Neural cell (in vitro differentiated cells): ENCODE measurements at regions not wholly inside any gene's neighbourhood (a gene's known extent, or its start where the extent isn't known, plus 50 kb on each side); places are given as distances from the start of the nearest gene placed in this dataset.

Source experiments
- CTCF ChIP-seq: fragments of 450-650 bp; IDR thresholded peaks from 2 replicates; pipeline ENCODE4 v1.5.1; 2014; ENCODE audit warnings: antibody characterized with exemption, mild to moderate bottlenecking, moderate library complexity; ENCODE audit not compliant: poor library complexity, severe bottlenecking
- EP300 ChIP-seq: fragments of 450-650 bp; conservative IDR thresholded peaks from 2 replicates; pipeline ENCODE4 v1.6.1; 2014; ENCODE audit warnings: antibody characterized with exemption, mild to moderate bottlenecking, moderate library complexity; ENCODE audit not compliant: poor library complexity, severe bottlenecking
- EZH2 ChIP-seq: fragments of 200-600, 300-800 bp; shearing (Covaris generic), sonication (generic); IDR thresholded peaks from 2 replicates; pipeline ENCODE4 v1.6.1; 2014; ENCODE audit warnings: antibody characterized with exemption, low read length, borderline replicate concordance, mild to moderate bottlenecking; ENCODE audit not compliant: insufficient read depth, poor library complexity, severe bottlenecking
- MXI1 ChIP-seq: fragments of 450-650 bp; conservative IDR thresholded peaks from 2 replicates; pipeline ENCODE4 v1.6.1; 2014; ENCODE audit warnings: antibody characterized with exemption, mild to moderate bottlenecking; ENCODE audit not compliant: poor library complexity, severe bottlenecking
- POLR2AphosphoS5 ChIP-seq: IDR thresholded peaks from 2 replicates; pipeline ENCODE4 v1.6.1; 2012
- REST ChIP-seq: IDR thresholded peaks from 2 replicates; pipeline ENCODE4 v1.6.1; 2012; ENCODE audit warnings: borderline replicate concordance
- SMC3 ChIP-seq: fragments of 450-650 bp; conservative IDR thresholded peaks from 2 replicates; pipeline ENCODE4 v1.6.1; 2014; ENCODE audit warnings: antibody characterized with exemption, mild to moderate bottlenecking, moderate library complexity; ENCODE audit not compliant: poor library complexity

GRCh38 chrX:3415011-3415410 lies 68.6 kb upstream of the MXRA5 start:
- TF ChIP-seq MXI1 (no peak), EZH2 (no peak), CTCF (no peak), SMC3 (no peak), EP300 (no peak), POLR2AphosphoS5 (no peak), REST (no peak)
